ENCODE measurements at regions not wholly inside any gene's neighbourhood (a gene's known extent, or its start where the extent isn't known, plus 50 kb on each side); places are given as distances from the start of the nearest gene placed in this dataset.
A peak's percentile ranks its signal among the peaks of the same experiment; 100 is the strongest.

DNA sequence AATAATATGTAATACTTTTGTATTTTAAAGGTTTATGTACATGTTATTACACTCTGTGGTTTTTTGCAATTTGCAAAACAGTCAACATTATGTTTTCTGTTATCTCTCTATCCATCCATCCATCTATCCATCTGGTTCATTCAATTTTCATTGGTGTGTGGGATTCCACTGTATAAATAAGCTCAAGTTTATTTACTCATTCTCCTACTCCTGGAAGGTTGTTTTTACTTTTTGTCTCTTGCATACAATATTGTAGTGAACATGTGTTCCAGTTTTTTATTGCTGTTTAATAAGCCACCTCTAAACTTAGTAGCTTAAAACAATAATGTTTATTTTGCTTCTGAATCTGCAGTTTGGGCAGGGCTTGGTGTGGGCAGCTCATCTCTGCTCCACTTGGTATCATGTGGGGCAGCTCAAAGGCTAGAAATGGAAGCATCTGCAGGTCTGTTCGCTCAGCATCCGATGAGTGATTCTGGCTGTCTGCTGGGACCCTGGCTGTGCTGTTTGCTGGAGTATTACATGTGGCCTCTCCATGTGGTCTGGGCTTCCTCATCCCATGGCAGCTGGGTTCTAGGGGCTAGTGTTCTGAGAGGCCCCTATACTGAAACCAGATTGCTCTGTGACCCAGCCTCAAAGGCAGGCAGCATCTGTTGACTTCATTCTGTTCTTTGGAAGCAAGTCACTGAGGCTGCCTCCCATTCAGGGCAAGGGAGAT lies 98.8 kb downstream of the SLC25A47 start:
- no peak for DNase-seq
- no peak overlapping the region for H3K27ac ChIP-seq (ENCODE audit: low read length)
- no peaks in the 10 kb centered on the region for H3K36me3 ChIP-seq (ENCODE audit: control insufficient read depth, insufficient read depth, low read length)
- H3K27me3 ChIP-seq (ENCODE audit: control insufficient read depth, insufficient read depth, low read length), result no peaks in the 10 kb centered on the region
- no peaks in the 10 kb centered on the region for H3K9me3 ChIP-seq (ENCODE audit: control insufficient read depth, low read depth, low read length)
- no CpG with 5 or more reads among the region's 2 CpGs for WGBS (ENCODE audit: insufficient coverage, low lambda C conversion rate)
- peaks cover 8% of the 10 kb centered on the region for H3K4me1 ChIP-seq (ENCODE audit: control insufficient read depth, insufficient read depth, low read length)
- no peak overlapping the region for H3K4me3 ChIP-seq (ENCODE audit: low read length)

DNA sequence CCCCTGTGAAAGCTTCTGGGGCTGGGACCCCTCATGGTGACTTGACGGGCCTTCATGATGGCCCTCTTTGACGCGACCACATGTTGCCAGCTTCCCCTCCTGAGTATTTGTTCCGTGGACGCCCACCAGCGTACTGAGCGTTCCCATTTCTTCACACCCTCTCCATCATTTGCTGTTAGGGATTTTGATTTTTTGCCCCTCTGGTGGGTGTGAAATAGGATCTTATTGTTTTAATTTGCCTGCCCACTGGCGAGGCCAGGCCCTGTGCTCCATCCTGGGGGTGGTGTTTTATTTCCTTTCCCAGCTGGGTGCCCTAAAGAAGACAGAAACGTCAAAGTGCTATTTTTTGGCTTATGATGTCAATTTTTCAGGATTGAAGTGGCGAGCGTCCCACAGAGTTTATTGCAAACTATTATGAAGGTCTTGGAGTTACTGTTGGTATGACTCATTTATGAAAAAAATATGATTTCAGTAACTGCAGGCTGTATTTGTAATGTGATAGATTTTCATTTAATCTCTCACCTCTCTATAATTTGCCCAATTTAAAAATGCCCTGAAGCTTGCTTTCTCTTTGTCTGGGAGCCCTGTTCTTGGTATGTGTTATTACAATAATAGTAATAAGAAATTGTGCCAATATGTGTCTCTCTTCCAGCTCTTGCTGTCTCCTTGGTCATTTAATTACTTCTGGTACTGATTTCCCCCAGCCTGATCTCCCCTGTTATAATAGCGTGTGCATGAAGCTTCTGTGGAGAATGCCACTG lies 99.6 kb downstream of the SLC25A47 start:
- H3K27ac ChIP-seq (ENCODE audit: low read length), result no peak overlapping the region
- 95% methylated on average over 4 of the region's 12 CpGs for WGBS (ENCODE audit: insufficient coverage, low lambda C conversion rate)

DNA sequence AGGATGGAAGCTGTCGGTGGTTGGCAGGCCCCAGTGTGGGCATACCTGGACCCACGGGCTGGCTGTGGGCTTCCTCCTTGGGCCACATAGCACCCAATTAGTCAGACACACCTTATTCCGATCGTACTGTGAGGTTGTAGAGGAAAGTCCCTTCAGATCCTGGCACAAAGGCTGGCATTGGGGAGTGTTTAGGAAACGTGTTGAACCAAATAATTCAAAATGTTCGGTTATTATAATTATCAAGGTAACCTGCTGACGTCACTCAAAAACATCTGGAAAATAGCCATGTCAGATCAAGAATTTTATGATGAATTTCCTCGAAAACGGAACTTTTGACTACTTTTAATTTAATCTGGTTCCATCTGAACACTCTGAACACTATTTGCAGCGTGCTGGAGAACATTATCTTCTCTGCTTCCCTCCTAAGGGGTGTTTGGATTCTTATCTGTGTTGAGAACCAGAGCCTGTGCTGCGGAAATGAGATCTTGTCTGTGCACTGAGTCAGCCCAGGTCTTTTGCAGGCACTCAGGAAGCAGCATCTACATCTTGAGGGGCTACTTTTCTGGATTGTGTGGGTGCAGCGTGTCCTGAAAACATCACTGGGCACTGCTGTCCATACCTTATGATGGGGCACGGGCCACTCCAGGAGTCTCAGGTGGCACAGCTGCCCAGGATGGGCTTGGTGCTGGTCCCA lies 100.3 kb downstream of the SLC25A47 start:
- WGBS (ENCODE audit: insufficient coverage, low lambda C conversion rate), result 88% methylated on average over 4 of the region's 13 CpGs
- H3K9me3 ChIP-seq (ENCODE audit: control insufficient read depth, low read depth, low read length), result no peaks in the 10 kb centered on the region
- no peak for DNase-seq
- H3K4me3 ChIP-seq (ENCODE audit: low read length), result no peak overlapping the region
- no peaks in the 10 kb centered on the region for H3K4me1 ChIP-seq (ENCODE audit: control insufficient read depth, insufficient read depth, low read length)
- no peaks in the 10 kb centered on the region for H3K27me3 ChIP-seq (ENCODE audit: control insufficient read depth, insufficient read depth, low read length)
- H3K27ac ChIP-seq (ENCODE audit: low read length), result no peak overlapping the region
- H3K36me3 ChIP-seq (ENCODE audit: control insufficient read depth, insufficient read depth, low read length), result no peaks in the 10 kb centered on the region

More for the DNA sequence above, 99.6 kb downstream of the SLC25A47 start:
- Histone ChIP-seq H3K4me3 (ENCODE audit: low read length) (no peak overlapping the region), H3K4me1 (ENCODE audit: control insufficient read depth, insufficient read depth, low read length) (peaks cover under 1% of the 10 kb centered on the region), H3K27me3 (ENCODE audit: control insufficient read depth, insufficient read depth, low read length) (no peaks in the 10 kb centered on the region), H3K9me3 (ENCODE audit: control insufficient read depth, low read depth, low read length) (no peaks in the 10 kb centered on the region), H3K36me3 (ENCODE audit: control insufficient read depth, insufficient read depth, low read length) (no peaks in the 10 kb centered on the region)
- DNase-seq, result no peak

DNA sequence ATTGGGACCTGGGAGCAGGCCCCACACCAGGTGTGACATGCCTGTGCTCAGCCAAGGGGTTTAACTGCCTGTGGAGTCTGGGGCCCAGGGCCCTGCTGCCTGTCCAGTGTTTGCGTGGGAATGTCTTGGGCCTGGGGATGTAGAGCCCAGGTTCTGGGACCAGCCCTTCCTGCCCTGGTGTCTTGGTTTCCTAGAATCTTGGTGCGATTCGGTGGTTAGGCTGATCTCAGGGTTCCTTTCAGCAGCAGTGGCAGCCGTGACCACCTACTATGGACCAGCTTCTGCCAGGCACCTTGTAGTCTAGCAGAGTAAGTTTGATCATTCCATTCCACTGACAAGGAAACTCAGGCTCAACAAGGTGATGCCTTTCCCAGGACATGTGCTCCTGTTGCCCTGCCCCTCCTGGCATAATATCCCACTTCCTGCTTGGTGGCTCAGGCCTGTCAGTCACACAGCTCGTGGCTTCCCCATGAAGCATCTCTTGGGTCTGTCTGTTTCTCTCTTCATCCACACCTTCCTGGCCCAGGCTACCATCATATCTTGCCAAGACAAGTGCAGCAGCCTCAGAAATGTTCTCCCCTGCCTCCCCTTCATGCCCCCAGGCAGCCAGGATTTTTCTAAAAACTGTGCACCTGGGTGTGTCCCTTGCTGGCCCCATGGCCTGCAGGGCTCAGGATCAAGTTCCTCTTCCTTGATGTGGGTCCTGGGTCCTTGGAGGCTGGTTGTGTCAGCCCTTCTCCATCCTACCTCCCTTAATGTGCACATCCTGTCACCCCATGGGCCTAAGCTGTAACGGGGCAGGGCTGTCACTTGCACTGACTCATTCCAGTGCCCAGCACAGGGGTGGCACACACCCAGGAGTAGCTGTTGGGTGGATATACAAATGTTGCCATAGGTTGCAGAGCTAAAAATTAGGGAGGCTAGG lies 101.6 kb downstream of the SLC25A47 start:
- Histone ChIP-seq H3K4me1 (ENCODE audit: control insufficient read depth, insufficient read depth, low read length) (peaks cover 7% of the 10 kb centered on the region), H3K4me3 (ENCODE audit: low read length) (no peak overlapping the region), H3K27me3 (ENCODE audit: control insufficient read depth, insufficient read depth, low read length) (no peaks in the 10 kb centered on the region), H3K27ac (ENCODE audit: low read length) (no peak overlapping the region), H3K9me3 (ENCODE audit: control insufficient read depth, low read depth, low read length) (no peaks in the 10 kb centered on the region), H3K36me3 (ENCODE audit: control insufficient read depth, insufficient read depth, low read length) (no peaks in the 10 kb centered on the region)
- WGBS (ENCODE audit: insufficient coverage, low lambda C conversion rate), result no CpG with 5 or more reads among the region's 6 CpGs
- no peak for DNase-seq

DNA sequence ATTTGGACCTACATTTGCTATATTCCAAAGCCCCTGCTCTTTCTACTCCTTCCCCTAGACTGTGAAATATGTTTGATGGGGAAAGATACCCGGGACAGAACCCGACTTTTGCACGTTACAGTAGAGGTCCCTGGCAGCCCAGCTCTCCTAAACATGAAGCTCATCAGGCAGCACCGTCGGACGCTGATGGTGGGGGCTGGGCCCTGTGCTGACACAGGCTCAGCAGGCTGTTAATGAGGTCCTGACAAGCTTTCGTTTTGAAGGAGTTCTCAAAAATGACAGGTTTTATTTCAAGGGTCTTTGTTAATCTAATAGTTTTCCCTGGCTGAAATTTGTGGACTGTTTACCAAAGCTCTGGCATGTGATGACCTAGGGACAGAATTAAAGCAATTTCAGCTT lies 102.3 kb downstream of the SLC25A47 start:
- no peak overlapping the region for H3K4me3 ChIP-seq (ENCODE audit: low read length)
- H3K36me3 ChIP-seq (ENCODE audit: control insufficient read depth, insufficient read depth, low read length), result no peaks in the 10 kb centered on the region
- no peak overlapping the region for H3K27ac ChIP-seq (ENCODE audit: low read length)
- H3K4me1 ChIP-seq (ENCODE audit: control insufficient read depth, insufficient read depth, low read length), result peaks cover 10% of the 10 kb centered on the region
- no peak for DNase-seq
- no CpG with 5 or more reads among the region's 7 CpGs for WGBS (ENCODE audit: insufficient coverage, low lambda C conversion rate)
- H3K9me3 ChIP-seq (ENCODE audit: control insufficient read depth, low read depth, low read length), result no peaks in the 10 kb centered on the region
- no peaks in the 10 kb centered on the region for H3K27me3 ChIP-seq (ENCODE audit: control insufficient read depth, insufficient read depth, low read length)

DNA sequence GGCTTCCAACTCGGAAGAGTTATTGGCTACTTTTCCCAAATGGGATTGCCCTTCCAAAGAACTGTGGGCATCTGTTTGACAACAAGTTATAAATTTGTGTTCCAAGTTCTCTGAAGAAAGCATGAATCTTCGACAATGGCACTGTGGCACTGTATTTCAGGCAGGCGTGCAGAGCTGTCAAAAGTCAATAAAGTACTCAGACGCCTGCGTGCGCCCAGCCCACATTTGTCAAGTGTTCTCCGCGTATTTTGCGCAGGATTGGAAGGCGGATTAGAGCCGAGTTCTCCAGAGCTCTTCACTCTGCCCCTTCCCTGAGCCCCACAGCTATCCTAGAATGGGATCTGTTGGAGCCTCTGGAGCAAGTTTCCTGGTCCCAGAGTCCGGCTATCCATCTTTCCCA lies 103.2 kb downstream of the SLC25A47 start:
- Histone ChIP-seq H3K27me3 (ENCODE audit: control insufficient read depth, insufficient read depth, low read length) (no peaks in the 10 kb centered on the region), H3K4me1 (ENCODE audit: control insufficient read depth, insufficient read depth, low read length) (peaks cover 10% of the 10 kb centered on the region), H3K36me3 (ENCODE audit: control insufficient read depth, insufficient read depth, low read length) (no peaks in the 10 kb centered on the region), H3K9me3 (ENCODE audit: control insufficient read depth, low read depth, low read length) (no peaks in the 10 kb centered on the region), H3K27ac (ENCODE audit: low read length) (no peak overlapping the region), H3K4me3 (ENCODE audit: low read length) (no peak overlapping the region)
- DNase-seq, result no peak
- WGBS (ENCODE audit: insufficient coverage, low lambda C conversion rate), result no CpG with 5 or more reads among the region's 12 CpGs

DNA sequence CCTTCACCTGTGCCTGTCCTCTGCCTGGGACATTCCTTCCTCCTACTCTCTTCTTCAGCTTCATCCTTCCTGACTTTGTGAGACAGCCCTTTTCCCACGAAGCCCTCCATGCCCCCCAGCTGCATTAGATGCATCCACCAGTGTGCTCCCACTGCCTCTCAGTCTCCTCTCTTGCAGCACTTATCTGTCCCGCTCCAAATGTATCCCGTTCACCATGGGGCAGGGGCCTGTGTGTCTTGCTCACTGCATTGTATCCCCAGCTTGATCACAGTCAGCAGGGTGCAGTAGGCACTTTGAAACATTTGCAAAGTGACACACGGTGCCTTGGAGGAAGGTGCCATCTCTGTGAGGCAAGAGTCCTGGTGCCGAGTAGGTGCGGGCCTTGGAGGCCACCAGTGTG lies 104.0 kb downstream of the SLC25A47 start:
- H3K9me3 ChIP-seq (ENCODE audit: control insufficient read depth, low read depth, low read length), result no peaks in the 10 kb centered on the region
- no peak overlapping the region for H3K27ac ChIP-seq (ENCODE audit: low read length)
- peaks cover 10% of the 10 kb centered on the region for H3K4me1 ChIP-seq (ENCODE audit: control insufficient read depth, insufficient read depth, low read length)
- no peak for DNase-seq
- no CpG with 5 or more reads among the region's 6 CpGs for WGBS (ENCODE audit: insufficient coverage, low lambda C conversion rate)
- no peaks in the 10 kb centered on the region for H3K27me3 ChIP-seq (ENCODE audit: control insufficient read depth, insufficient read depth, low read length)
- no peaks in the 10 kb centered on the region for H3K36me3 ChIP-seq (ENCODE audit: control insufficient read depth, insufficient read depth, low read length)
- no peak overlapping the region for H3K4me3 ChIP-seq (ENCODE audit: low read length)

DNA sequence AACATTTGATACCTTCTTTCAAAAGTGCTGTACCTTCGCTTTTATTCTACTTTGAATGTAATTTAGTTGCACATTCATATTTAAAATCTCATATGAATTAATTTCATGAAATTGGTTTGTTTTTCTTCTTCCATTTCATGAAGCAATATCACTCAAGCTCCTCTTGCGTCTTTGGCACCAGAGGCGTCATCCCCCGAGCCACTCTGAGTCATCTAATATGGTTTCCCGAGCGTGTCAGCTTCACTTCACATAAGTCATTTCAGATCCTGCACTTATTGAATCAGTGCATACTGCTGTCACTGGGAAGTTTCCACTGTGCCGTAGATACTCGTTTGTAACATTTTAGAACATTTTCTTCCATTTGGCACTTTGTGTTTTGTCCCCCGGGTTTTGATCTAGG lies 105.6 kb downstream of the SLC25A47 start:
- no peak overlapping the region for H3K4me3 ChIP-seq (ENCODE audit: low read length)
- no peak for DNase-seq
- H3K9me3 ChIP-seq (ENCODE audit: control insufficient read depth, low read depth, low read length), result no peaks in the 10 kb centered on the region
- H3K27ac ChIP-seq (ENCODE audit: low read length), result no peak overlapping the region
- WGBS (ENCODE audit: insufficient coverage, low lambda C conversion rate), result 100% methylated on average over 6 of the region's 9 CpGs
- H3K27me3 ChIP-seq (ENCODE audit: control insufficient read depth, insufficient read depth, low read length), result no peaks in the 10 kb centered on the region
- H3K36me3 ChIP-seq (ENCODE audit: control insufficient read depth, insufficient read depth, low read length), result no peaks in the 10 kb centered on the region
- peaks cover 10% of the 10 kb centered on the region for H3K4me1 ChIP-seq (ENCODE audit: control insufficient read depth, insufficient read depth, low read length)

DNA sequence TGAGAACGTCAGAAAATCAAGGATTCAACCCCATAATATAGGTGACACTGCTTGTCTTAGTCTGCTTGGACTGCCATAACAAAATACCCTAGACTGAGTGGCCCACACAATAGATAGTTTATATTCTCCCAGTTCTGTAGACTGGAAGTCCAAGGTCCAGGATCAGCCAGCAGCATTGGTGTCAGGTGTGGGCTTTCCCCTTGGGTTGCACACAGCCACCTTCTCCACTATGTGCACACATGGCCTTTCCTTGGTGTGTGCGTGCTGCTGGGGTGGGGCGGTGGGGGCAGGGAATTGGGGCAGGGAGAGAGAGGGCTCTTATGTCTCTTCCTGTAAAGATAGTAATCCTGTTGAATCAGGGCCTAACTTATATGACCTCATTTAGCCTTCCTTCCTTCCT lies 106.4 kb downstream of the SLC25A47 start:
- peak; percentile 71 to 82 for DNase-seq
- Histone ChIP-seq H3K9me3 (ENCODE audit: control insufficient read depth, low read depth, low read length) (no peaks in the 10 kb centered on the region), H3K4me1 (ENCODE audit: control insufficient read depth, insufficient read depth, low read length) (peaks cover 10% of the 10 kb centered on the region), H3K27ac (ENCODE audit: low read length) (peak overlapping the region; percentile 53), H3K27me3 (ENCODE audit: control insufficient read depth, insufficient read depth, low read length) (no peaks in the 10 kb centered on the region), H3K36me3 (ENCODE audit: control insufficient read depth, insufficient read depth, low read length) (no peaks in the 10 kb centered on the region), H3K4me3 (ENCODE audit: low read length) (no peak overlapping the region)
- no CpG with 5 or more reads among the region's 3 CpGs for WGBS (ENCODE audit: insufficient coverage, low lambda C conversion rate)

DNA sequence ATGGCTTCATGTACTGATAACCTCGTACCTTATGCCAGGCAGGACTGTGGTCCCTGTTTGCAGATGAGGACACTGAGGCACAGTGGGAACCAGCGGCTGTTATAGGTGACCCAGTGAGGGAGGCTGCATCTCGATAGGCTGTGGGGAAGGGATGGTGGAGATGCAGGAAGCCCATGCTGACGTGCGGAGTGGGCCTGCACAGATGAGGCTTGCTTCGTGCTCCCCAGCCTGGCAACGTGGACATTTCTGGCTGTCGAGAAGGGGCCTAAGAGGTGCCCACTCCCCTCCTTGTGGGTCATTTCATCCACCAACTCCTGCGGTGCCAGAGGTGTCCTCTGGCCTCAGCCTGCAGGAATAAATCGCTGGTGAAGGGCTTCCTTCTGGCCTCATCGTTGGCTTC lies 107.4 kb downstream of the SLC25A47 start:
- no peaks in the 10 kb centered on the region for H3K9me3 ChIP-seq (ENCODE audit: control insufficient read depth, low read depth, low read length)
- WGBS (ENCODE audit: insufficient coverage, low lambda C conversion rate), result no CpG with 5 or more reads among the region's 11 CpGs

More for the DNA sequence above, 107.4 kb downstream of the SLC25A47 start:
- DNase-seq, result no peak
- Histone ChIP-seq H3K4me1 (ENCODE audit: control insufficient read depth, insufficient read depth, low read length) (peaks cover 10% of the 10 kb centered on the region), H3K36me3 (ENCODE audit: control insufficient read depth, insufficient read depth, low read length) (no peaks in the 10 kb centered on the region), H3K27ac (ENCODE audit: low read length) (no peak overlapping the region), H3K4me3 (ENCODE audit: low read length) (no peak overlapping the region), H3K27me3 (ENCODE audit: control insufficient read depth, insufficient read depth, low read length) (no peaks in the 10 kb centered on the region)

Measured in large intestine (tissue), 3 donors.